Astrocyte (in vitro differentiated cells and primary cell): ENCODE measurements at regions not wholly inside any gene's neighbourhood (a gene's known extent, or its start where the extent isn't known, plus 50 kb on each side); places are given as distances from the start of the nearest gene placed in this dataset.

Source experiments
- CTCF ChIP-seq: IDR thresholded peaks from 2 replicates; pipeline ENCODE4 v1.5.1; 2011; ENCODE audit warnings: low read depth, mild to moderate bottlenecking, inconsistent platforms, low read length, moderate library complexity; ENCODE audit not compliant: insufficient read depth
- EZH2 ChIP-seq: IDR thresholded peaks from 2 replicates; pipeline ENCODE4 v1.6.1; 2012; ENCODE audit warnings: mild to moderate bottlenecking, low read length, inconsistent platforms; ENCODE audit not compliant: insufficient read depth

- TF ChIP-seq CTCF: no peak
- no peak for TF ChIP-seq EZH2
Measured at GRCh38 chr3:74366331-74366730, 248.1 kb downstream of the CNTN3 start.
